GM12801 (cell line): ENCODE measurements at regions not wholly inside any gene's neighbourhood (a gene's known extent, or its start where the extent isn't known, plus 50 kb on each side); places are given as distances from the start of the nearest gene placed in this dataset.

ENCODE experiments used
- CTCF ChIP-seq: IDR thresholded peaks from one replicate; pipeline ENCODE4 v1.5.1; 2011; ENCODE audit warnings: control low read depth; ENCODE audit not compliant: insufficient read length; ENCODE audit errors: extremely low read depth

- TF ChIP-seq CTCF, result no peak
Measured at GRCh38 chr3:67289626-67290025, 291.5 kb downstream of the KBTBD8 start.

DNA sequence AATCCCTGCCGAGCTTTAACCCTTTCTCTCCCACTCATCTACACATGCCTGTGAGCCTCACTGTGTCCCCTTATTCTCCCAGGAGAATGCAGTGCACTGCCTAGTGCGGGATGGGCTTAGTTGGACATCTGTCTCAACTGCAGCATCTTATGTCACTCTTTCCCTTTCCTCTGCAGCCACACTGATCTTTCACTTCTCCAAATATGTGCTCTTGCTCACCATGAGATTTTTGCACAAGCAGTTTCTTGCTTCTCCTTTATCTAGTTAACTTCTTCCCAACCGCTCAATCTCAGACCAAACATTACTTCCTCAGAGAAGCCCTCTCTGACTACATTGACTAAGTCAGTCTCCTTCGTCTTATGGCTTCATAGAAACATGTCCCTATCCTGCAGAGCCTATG is 292.3 kb downstream of the KBTBD8 start:
- TF ChIP-seq CTCF, result no peak

GRCh38 chr3:67291287-67292252 is 293.5 kb downstream of the KBTBD8 start:
- no peak for TF ChIP-seq CTCF

DNA sequence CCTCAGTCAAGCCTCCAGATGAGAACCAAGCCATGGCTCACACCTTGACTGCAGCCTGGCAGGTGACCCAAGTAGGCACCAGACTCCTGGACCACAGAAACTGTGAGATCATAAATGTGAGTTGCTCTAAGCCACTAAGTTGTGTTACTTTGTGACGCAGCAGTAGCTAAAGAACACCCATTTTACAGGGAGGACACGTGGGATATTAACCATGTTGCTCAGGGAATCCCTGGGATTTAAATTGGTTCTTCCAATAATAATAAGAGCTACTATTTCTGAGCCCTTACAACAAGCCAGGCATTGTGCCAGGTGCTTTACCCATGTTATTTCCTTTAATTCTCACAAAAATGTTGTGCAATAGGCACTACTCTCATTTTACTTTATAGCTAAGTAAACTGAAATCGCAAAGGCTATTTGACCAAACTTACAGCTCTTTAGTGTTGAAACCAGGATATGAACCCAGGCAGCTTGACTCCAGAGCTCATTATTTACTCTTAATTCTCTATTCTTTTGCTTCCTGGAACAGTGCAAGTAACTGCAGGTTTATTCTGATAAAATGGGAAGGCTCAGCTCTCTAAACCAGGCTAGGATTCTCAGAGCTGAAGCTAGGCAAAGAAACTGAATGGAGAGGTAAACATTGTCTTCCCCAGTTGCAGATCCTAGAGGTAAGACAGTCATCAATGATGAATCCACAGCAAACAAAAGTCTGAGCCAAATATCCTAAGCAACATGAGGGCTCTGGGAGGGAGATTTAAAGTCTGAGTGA is 294.4 kb downstream of the KBTBD8 start:
- no peak for TF ChIP-seq CTCF

DNA sequence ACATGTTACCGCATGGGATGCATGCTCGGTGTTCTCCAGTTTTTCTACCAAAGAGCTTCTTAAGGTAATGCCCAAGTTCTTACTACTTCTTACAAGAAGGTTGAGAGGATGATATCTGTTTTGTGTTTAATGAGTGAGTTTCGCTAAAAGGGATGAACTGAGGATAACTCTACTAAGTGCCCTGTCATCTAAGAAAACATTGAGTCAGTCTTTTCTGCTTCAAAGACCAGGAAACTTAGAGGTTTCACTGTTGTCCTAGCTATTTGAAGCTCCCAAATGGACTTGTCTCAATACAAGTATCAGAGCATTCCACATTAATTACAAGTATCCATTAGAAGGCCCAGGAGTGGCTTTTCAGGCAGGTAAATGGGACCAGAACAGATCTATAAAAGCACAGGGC is 296.2 kb downstream of the KBTBD8 start:
- TF ChIP-seq CTCF, result no peak

- no peak for TF ChIP-seq CTCF
Measured at GRCh38 chr3:67296039-67296892, 298.2 kb downstream of the KBTBD8 start.
